Midbrain (tissue), 1 donor: ENCODE measurements at regions not wholly inside any gene's neighbourhood (a gene's known extent, or its start where the extent isn't known, plus 50 kb on each side); places are given as distances from the start of the nearest gene placed in this dataset.

Experiments
- DNase-seq: peaks from one replicate; lab custom pipeline; 2025; lab: John Stamatoyannopoulos, UW

DNA sequence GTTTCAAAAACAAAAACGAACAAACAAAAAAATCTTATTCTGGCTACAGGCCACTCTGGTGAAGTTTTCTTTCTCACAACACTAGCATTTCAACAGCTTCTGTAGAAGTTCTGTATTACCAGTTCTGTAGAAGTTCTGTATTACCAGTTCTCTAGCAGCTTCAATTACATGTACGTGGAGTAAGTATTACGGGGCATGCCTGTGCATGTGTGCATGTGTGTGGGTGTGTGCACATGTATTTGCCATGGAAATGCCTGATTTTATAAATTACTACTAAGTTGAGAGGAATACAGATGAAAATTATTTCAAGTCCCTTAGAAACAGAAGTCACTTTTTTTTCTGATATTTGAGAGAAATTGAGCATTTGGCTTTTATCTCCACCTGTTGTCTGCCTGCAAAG, 414.2 kb downstream of the FOXO1 start:
- DNase-seq: no peak

- DNase-seq: no peak
These were observed 413.8 kb downstream of the FOXO1 start for GRCh38 chr13:40252676-40253075.

GRCh38 chr13:40254394-40254793, 412.0 kb downstream of the FOXO1 start:
- DNase-seq: no peak

DNA sequence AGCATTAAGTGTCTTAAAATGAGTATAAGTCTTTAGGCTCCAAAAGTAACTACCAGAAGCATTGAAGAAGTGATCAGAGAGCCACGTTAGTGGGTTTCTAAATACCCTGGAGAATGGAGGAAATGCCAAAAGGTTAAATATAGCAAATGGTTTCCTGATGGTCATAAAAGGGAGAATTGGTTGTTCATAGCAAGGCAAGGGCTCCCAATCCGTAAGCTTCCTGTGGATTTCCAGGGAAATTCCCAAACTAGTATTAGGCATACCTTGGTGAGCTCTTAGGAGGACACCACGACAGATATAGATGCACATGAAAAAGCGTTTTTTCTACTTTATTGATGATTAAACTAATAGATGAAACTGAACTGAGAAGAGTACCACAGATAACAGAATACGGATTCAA, 410.9 kb downstream of the FOXO1 start:
- no peak for DNase-seq

DNA sequence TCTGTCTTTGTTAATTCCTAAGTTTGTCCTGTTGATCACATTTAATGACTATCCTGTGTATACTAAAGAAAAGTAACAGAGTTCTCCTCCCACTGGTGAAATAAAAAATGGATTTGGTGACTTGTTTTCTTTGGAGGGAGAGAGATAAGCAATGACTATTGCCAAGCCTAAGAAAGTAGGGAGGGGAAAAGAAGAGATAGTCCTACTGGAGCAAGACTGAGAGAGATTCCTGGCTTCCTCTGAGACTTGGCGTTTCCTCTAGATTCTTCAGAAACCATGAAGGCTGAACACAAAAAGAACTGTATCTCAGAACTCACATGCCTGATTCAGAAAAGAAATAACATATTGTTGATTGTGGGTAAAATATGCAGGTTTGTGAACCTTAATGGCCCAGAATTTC, 406.5 kb downstream of the FOXO1 start:
- DNase-seq: no peak

GRCh38 chr13:40261336-40261735, 405.1 kb downstream of the FOXO1 start:
- DNase-seq: no peak

DNA sequence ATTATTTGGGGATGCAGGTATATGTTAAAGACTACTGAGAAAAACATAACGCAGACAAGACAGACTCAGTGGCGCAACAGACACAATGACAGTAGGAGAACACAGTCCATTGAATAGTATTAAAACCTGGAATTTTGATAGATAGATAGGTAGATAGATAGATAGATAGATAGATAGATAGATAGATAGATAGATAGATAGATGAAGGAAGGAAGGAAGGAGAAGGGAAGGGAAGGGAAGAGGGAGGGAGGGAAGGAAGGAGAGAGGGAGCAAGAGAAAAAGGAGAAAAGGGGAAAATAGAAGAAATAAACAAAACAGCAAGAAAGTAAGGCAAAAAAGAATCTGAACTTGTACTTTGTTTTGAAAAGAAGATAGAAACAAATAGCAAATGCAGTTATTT, 404.5 kb downstream of the FOXO1 start:
- no peak for DNase-seq

- DNase-seq: no peak
These were observed 397.4 kb downstream of the FOXO1 start for GRCh38 chr13:40269086-40269485.

GRCh38 chr13:40270726-40271125, 395.7 kb downstream of the FOXO1 start:
- no peak for DNase-seq

- DNase-seq: no peak
These were observed 395.1 kb downstream of the FOXO1 start for GRCh38 chr13:40271271-40271885.

DNA sequence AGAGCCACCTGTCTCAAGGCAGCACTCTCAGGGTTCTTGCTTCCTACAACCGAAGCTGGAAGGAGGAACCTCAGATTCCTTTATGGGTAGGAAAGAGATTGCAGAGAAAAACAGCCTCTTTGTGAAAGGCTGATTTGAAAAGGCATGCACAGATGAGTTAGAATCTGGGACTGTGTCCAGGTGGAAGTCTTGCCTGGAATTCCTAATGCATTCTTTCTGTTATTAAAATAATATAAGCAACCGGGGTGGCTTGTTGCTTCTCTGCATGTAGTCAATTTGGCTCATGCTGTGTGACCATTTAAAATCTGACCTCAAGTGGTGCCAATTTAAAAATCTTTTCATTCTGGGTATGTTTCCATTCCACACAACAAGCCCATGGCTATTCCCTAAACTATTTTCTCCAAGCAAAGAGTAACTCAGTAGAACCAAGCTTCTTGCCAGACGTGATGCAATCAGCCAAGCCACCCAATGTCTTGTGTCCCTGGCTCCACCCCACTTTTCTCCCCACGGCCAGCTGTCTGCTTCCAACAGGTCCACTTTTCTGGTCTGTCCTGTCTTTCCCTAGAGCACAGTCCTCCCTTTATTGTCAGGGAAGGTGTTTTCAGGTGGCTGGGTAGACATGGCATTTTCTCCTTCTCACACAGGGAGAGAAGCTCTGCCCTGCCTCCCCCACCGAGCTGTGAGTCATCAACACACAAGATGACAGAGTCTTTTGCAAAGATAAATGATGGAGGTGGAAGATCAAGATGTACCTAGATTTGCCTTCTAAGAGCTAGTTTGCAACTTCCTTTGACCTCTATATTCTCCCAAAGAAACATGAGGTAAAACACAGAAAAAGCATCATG, 394.3 kb downstream of the FOXO1 start:
- peak; percentile 78 for DNase-seq

DNA sequence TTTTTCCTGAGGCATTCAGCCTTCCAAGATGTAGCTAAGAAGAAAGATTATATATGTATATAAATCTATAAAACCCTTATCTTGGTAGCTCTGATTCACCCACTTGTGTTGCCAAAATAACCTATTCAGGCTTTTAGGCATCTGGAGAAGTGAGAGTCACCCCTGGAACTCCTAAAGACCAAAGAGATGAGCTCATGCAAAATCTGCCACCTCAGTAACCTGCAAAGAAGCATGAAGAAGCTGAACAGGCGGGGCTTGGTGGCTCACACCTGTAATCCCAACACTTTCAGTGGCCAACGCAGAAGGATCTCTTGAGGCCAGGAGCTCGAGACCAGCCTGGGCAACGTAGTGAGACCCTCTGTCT, 393.7 kb downstream of the FOXO1 start:
- no peak for DNase-seq

DNA sequence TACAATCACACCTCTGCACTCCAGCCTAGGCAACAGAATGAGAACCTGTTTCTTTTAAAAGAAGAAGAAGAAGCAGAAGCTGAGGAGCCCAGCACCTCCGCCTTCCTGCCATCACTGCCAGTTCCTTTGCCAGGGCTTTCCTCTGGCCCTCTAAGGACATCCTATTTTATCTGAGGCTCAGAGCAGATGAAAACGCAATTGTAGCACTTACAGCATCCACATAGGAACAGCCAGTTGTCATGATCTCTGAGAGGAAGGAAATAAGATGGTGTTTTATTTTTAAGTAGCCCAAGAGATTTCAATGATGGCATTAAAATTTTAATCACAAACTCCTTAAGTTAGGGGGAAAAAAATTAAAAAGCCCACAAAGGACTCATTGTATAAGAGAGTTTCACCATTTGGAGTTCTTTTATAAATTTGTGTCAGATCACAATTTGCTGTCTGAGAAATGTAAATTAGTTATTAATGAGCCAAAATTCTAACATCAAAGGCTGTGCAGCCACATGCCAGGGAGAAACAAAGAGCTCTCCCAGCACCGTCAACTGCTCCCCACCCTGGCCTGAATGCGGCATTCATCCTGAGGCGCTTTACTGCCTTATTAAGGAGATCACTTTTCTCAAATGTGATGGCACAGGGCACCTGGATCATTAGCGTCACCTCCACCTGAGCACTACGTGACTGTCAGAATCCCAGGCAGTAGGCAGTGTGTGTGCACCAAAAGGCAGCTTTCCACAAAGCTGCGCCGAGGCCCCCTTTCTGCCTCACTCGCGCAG, 393.0 kb downstream of the FOXO1 start:
- DNase-seq: peak; percentile 77

DNA sequence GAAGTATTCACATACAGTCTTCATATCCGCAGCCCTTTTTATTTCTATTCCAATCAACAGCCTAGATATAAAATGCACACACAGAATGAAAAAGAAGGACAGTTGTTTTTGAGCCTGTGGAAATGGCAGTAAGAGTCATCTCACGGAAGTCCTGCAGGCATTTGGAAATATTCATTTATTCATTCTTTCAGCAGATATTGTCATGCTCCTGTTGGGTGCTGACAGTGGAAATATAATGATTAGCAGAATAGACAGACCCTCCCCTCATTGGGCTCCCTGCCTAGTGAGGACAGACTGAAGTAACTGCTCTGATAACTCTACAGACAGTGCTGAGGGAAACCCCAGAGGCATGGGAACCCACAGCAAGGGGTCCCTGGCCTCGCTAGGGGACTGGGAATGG, 392.3 kb downstream of the FOXO1 start:
- no peak for DNase-seq

GRCh38 chr13:40275155-40275554, 391.3 kb downstream of the FOXO1 start:
- no peak for DNase-seq

DNA sequence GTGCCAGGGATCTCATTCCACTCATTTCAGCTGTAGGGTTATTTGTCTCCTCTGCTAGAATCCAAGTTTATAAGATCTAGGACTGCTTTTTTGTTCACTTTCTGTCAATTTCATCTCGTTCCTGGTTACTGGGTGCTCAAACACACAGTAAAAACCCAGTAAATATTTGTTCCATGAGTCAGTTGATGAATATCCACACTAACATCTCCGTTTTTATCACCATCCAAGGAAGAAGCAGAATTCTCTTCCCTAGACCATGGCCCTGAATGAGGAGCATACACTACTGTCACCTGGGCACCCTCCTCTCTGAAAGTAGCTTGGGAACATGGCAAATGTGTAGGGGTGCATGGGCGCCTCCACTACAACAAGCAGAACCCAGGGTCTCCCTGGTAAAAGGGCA, 390.8 kb downstream of the FOXO1 start:
- no peak for DNase-seq

GRCh38 chr13:40283666-40284065, 382.8 kb downstream of the FOXO1 start:
- DNase-seq: no peak

GRCh38 chr13:40285634-40286033, 380.8 kb downstream of the FOXO1 start:
- DNase-seq: no peak

- no peak for DNase-seq
These were observed 379.0 kb downstream of the FOXO1 start for GRCh38 chr13:40287428-40287827.

DNA sequence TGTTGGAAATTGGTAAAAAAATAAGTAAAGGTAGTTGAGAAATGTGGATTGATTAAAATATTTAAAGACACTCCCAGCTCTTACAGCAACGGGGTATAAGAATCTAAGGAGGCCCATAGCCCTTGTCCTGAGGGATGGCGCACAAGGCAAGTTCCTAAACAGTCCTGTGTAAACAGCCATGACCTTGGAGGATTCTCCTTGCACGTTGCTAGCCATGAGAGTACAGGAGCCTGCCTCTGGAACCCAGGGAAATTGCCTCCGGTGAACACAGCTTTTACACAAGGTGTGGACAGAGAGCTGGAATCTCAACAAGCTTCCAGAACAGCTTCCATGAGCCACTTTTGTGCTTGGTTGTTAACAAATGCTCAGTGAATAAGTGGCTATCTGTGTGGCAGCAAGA, 378.2 kb downstream of the FOXO1 start:
- no peak for DNase-seq

GRCh38 chr13:40290758-40291157, 375.7 kb downstream of the FOXO1 start:
- DNase-seq: no peak

DNA sequence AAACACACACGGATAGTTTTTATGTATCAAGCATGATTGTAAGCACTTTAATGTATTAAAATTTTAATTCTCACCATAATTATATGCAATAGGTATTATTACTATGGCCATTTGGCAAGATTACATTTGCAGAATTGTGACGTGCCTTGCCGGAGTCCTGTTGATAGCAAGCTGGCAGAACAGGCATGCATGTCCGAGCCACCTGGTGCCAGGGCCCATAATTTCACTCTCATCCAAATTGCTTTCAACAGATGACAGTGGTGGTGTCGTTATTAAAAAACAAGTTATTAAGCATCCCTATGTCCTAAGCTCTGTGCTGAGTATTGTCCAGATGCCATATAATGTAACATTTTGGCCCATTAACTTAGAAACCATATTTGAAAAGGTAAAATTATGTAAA, 374.3 kb downstream of the FOXO1 start:
- no peak for DNase-seq

- DNase-seq: no peak
These were observed 373.9 kb downstream of the FOXO1 start for GRCh38 chr13:40292536-40292935.
